Panc1 (cell line): ENCODE measurements at regions not wholly inside any gene's neighbourhood (a gene's known extent, or its start where the extent isn't known, plus 50 kb on each side); places are given as distances from the start of the nearest gene placed in this dataset.

Source experiments
- ATAC-seq: fragments of 200-7000 bp; cut with Tn5 transposase; 2 replicates; pipeline ENCODE4 v1.9.1; 2020; ENCODE audit warnings: mild to moderate bottlenecking, moderate library complexity
- BruUV-seq: library from RNA; stranded (reverse); fragments of 400-500 nt; replicated peaks from 2 replicates; lab custom pipeline; 2021; lab: Mats Ljungman, UMichigan
- CTCF ChIA-PET: fragments of 300-600 bp; sonication (Branson Sonifier 250); formaldehyde crosslinking; loops from one replicate; lab custom pipeline; 2022; ENCODE audit warnings: antibody characterized with exemption; lab: Charles Lee
- POLR2A ChIA-PET: fragments of 300-600 bp; sonication (Branson Sonifier 250); formaldehyde crosslinking; loops from one replicate; lab custom pipeline; 2022; ENCODE audit warnings: antibody characterized with exemption; lab: Charles Lee
- DNase-seq: peaks from one replicate; pipeline ENCODE4 v3.0.0-alpha.2; 2010; ENCODE audit warnings: low read depth, low spot score
- H3K27ac ChIP-seq: 2 replicates; pipeline ENCODE4 v1.5.1; 2011; ENCODE audit warnings: mild to moderate bottlenecking, low read length, inconsistent platforms
- H3K27me3 ChIP-seq: fragments of 200-500 bp; sonication (Bioruptor generic); 2 replicates; pipeline ENCODE4 v1.6.0; 2014; ENCODE audit warnings: low read length, inconsistent platforms; ENCODE audit not compliant: control insufficient read depth, insufficient read depth
- H3K36me3 ChIP-seq: fragments of 200-500 bp; sonication (Bioruptor generic); 2 replicates; pipeline ENCODE4 v1.5.1; 2014; ENCODE audit warnings: inconsistent platforms, mild to moderate bottlenecking, low read length, moderate library complexity; ENCODE audit not compliant: control insufficient read depth, insufficient read depth
- H3K4me1 ChIP-seq: 2 replicates; pipeline ENCODE4 v1.5.1; 2011; ENCODE audit warnings: inconsistent platforms, mild to moderate bottlenecking, low read length, moderate library complexity; ENCODE audit not compliant: control insufficient read depth, insufficient read depth
- H3K4me3 ChIP-seq, 2 experiments: 2 replicates each; pipeline ENCODE4 v1.5.1; 2011 to 2012; ENCODE audit warnings: low read depth in 2 of 2, low read length in 2 of 2, mild to moderate bottlenecking in 2 of 2, inconsistent platforms in 1 of 2, moderate library complexity in 1 of 2
- H3K9me3 ChIP-seq: fragments of 200-500 bp; sonication (Bioruptor generic); 2 replicates; pipeline ENCODE4 v1.5.1; 2014; ENCODE audit warnings: low read depth, mild to moderate bottlenecking, inconsistent platforms, low read length, moderate library complexity; ENCODE audit not compliant: control insufficient read depth, insufficient read depth
- CTCF ChIP-seq: fragments of 450-650 bp; IDR thresholded peaks from 2 replicates; pipeline ENCODE4 v1.5.1; 2017; ENCODE audit warnings: mild to moderate bottlenecking
- POLR2AphosphoS5 ChIP-seq: IDR thresholded peaks from 2 replicates; pipeline ENCODE4 v1.6.1; 2012; ENCODE audit warnings: mild to moderate bottlenecking, low read depth, low read length, moderate library complexity
- SIN3A ChIP-seq: IDR thresholded peaks from 2 replicates; pipeline ENCODE4 v1.6.1; 2012; ENCODE audit warnings: low read depth, mild to moderate bottlenecking, low read length, moderate library complexity, borderline replicate concordance; ENCODE audit not compliant: insufficient read depth
- TCF7L2 ChIP-seq: IDR thresholded peaks from 2 replicates; pipeline ENCODE4 v1.6.1; 2011; ENCODE audit warnings: mild to moderate bottlenecking, low read depth, low read length, inconsistent platforms
- in situ Hi-C: cut with HindIII; loops from 2 replicates; pipeline ENCODE4 v1.10.0; 2016; ENCODE audit warnings: low sequenced_read_pairs, low pct_unique_long_range_greater_than_20kb
- intact Hi-C: fragments of 100-400 bp; cut with micrococcal nuclease; formaldehyde crosslinking; loops from one replicate; pipeline ENCODE4 v1.10.0; 2022; ENCODE audit not compliant: unreplicated experiment
- TF ChIP-seq, protein P1 (sequence below), 2 experiments: IDR thresholded peaks; 2 replicates each; pipeline ENCODE4 v1.6.1; 2011 to 2012; ENCODE audit warnings: low read depth in 2 of 2, control low read depth in 1 of 2, low read length in 1 of 2, mild to moderate bottlenecking in 1 of 2, moderate library complexity in 1 of 2; ENCODE audit not compliant: insufficient read depth in 1 of 2

GRCh38 chr1:56019922-56020321 is 559.4 kb downstream of the PLPP3 start:
- no peak for ATAC-seq
- no TSS peak for BruUV-seq
- TF ChIP-seq, protein P1, sequence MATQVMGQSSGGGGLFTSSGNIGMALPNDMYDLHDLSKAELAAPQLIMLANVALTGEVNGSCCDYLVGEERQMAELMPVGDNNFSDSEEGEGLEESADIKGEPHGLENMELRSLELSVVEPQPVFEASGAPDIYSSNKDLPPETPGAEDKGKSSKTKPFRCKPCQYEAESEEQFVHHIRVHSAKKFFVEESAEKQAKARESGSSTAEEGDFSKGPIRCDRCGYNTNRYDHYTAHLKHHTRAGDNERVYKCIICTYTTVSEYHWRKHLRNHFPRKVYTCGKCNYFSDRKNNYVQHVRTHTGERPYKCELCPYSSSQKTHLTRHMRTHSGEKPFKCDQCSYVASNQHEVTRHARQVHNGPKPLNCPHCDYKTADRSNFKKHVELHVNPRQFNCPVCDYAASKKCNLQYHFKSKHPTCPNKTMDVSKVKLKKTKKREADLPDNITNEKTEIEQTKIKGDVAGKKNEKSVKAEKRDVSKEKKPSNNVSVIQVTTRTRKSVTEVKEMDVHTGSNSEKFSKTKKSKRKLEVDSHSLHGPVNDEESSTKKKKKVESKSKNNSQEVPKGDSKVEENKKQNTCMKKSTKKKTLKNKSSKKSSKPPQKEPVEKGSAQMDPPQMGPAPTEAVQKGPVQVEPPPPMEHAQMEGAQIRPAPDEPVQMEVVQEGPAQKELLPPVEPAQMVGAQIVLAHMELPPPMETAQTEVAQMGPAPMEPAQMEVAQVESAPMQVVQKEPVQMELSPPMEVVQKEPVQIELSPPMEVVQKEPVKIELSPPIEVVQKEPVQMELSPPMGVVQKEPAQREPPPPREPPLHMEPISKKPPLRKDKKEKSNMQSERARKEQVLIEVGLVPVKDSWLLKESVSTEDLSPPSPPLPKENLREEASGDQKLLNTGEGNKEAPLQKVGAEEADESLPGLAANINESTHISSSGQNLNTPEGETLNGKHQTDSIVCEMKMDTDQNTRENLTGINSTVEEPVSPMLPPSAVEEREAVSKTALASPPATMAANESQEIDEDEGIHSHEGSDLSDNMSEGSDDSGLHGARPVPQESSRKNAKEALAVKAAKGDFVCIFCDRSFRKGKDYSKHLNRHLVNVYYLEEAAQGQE (IDR thresholded peaks at IDR 0.05; ENCODE audit: insufficient read depth in 1 of 2, low read depth in 2 of 2, low read length in 1 of 2) = no peak
- no peak for TF ChIP-seq TCF7L2
- TF ChIP-seq SIN3A = no peak
- no peak for TF ChIP-seq CTCF
- no peak for TF ChIP-seq POLR2AphosphoS5
- Histone ChIP-seq H3K27me3 (no peaks in the 10 kb centered on the region), H3K9me3 (no peaks in the 10 kb centered on the region), H3K4me1 (no peaks in the 10 kb centered on the region), H3K36me3 (no peaks in the 10 kb centered on the region), H3K27ac (no peak overlapping the region), H3K4me3 (no peak overlapping the region)
- in situ Hi-C loops = no loop called here
- intact Hi-C loops = no loop called here
- CTCF ChIA-PET = no interaction called here
- POLR2A ChIA-PET = no interaction called here
- no peak for DNase-seq

DNA sequence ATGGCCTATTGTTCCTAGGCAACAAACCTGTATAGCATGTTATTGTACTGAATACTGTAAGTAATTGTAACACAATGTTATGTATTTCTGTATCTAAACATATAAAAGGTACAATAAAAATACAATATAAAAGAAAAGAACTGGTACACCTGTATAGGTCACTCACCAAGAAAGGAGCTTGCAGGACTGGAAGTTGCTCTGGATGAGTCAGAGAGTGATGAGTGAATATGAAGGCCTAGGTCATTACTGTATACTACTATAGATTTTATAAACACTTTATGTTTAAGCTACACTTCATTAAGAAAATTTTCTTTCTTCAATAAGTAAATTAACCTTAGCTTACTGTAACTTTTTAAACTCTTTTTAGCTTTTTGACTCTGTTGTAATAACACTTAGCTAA is 559.9 kb downstream of the PLPP3 start:
- in situ Hi-C loops = no loop called here
- Histone ChIP-seq H3K36me3 (no peaks in the 10 kb centered on the region), H3K9me3 (no peaks in the 10 kb centered on the region), H3K4me1 (no peaks in the 10 kb centered on the region), H3K27ac (no peak overlapping the region), H3K27me3 (no peaks in the 10 kb centered on the region), H3K4me3 (no peak overlapping the region)
- ATAC-seq = no peak
- ChIA-PET CTCF (no interaction called here), POLR2A (no interaction called here)
- TF ChIP-seq CTCF (no peak), POLR2AphosphoS5 (no peak), SIN3A (no peak), TCF7L2 (no peak)
- TF ChIP-seq, protein P1 (IDR thresholded peaks at IDR 0.05; ENCODE audit: insufficient read depth in 1 of 2, low read depth in 2 of 2, low read length in 1 of 2) = no peak
- no TSS peak for BruUV-seq
- DNase-seq = no peak
- intact Hi-C loops = no loop called here
